ENCODE measurements at regions not wholly inside any gene's neighbourhood (a gene's known extent, or its start where the extent isn't known, plus 50 kb on each side); places are given as distances from the start of the nearest gene placed in this dataset.
A peak's percentile ranks its signal among the peaks of the same experiment; 100 is the strongest.

DNA sequence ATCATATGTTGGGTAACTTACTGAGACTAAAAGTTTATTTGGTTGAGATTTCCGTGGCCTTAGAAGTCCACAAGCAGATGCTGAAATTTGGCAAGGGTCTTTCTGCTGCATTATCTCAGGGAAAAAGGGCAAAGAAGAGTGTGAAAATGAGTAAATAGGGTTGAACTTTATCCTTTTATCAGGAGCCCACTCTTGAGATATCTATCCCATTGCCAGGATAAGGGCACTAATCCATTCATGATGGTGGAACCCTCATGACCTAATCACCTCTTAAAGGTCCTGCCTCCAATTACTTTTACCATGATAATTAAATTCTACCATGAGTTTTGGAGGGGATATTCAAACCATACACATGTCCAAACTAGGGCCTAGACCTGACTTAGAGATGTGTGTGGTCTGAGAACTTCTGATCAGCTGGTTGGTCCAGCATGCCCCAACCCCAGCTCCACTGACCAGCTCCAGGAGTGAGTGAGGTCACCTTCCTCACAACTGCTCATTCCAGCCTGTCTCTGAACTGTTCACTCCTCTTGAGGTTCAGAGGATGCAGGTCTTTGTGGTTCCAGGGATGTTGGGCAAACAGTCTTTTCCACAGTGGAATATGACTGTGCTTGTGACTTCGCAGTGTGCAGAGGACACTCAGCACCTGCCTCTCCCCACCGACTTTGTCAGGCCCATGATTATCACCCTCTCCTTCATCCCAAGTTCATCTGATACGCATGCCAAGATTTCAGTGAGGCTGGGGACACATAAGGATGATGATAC lies 130.1 kb upstream of the TOP3B start:
- no peak overlapping the region for H3K27ac ChIP-seq (ENCODE audit: low read depth, low read length, poor library complexity, severe bottlenecking)
- no peak overlapping the region for H3K4me2 ChIP-seq (ENCODE audit: low read length)
- H3K27me3 ChIP-seq (ENCODE audit: insufficient read depth, low read length), result no peaks in the 10 kb centered on the region
- 0 out of 2 replicates have a peak, but pooled peaks cover 4% of the 10 kb centered on the region for H3F3A ChIP-seq (ENCODE audit: insufficient read depth, low read length)
- TF ChIP-seq, protein P1, sequence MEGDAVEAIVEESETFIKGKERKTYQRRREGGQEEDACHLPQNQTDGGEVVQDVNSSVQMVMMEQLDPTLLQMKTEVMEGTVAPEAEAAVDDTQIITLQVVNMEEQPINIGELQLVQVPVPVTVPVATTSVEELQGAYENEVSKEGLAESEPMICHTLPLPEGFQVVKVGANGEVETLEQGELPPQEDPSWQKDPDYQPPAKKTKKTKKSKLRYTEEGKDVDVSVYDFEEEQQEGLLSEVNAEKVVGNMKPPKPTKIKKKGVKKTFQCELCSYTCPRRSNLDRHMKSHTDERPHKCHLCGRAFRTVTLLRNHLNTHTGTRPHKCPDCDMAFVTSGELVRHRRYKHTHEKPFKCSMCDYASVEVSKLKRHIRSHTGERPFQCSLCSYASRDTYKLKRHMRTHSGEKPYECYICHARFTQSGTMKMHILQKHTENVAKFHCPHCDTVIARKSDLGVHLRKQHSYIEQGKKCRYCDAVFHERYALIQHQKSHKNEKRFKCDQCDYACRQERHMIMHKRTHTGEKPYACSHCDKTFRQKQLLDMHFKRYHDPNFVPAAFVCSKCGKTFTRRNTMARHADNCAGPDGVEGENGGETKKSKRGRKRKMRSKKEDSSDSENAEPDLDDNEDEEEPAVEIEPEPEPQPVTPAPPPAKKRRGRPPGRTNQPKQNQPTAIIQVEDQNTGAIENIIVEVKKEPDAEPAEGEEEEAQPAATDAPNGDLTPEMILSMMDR (IDR thresholded peaks at IDR 0.05; ENCODE audit: low read length), result no peak
- TF ChIP-seq EZH2 (IDR thresholded peaks at IDR 0.05; ENCODE audit: borderline replicate concordance, low read length), result no peak
- no peaks in the 10 kb centered on the region for H3K9me3 ChIP-seq (ENCODE audit: low read length)
- peaks cover 22% of the 10 kb centered on the region for H3K4me1 ChIP-seq (ENCODE audit: insufficient read depth, low read length, severe bottlenecking)
- H2AFZ ChIP-seq (ENCODE audit: low read length), result no peak overlapping the region
- H4K20me1 ChIP-seq (ENCODE audit: insufficient read depth, low read length), result no peaks in the 10 kb centered on the region
- no peaks in the 10 kb centered on the region for H3K36me3 ChIP-seq (ENCODE audit: insufficient read depth, low read length)
- H3K9me2 ChIP-seq (ENCODE audit: low read depth, low read length), result no peaks in the 10 kb centered on the region
- H3K9ac ChIP-seq (ENCODE audit: low read length), result no peak overlapping the region
- no peaks in the 10 kb centered on the region for H3K79me2 ChIP-seq (ENCODE audit: insufficient read depth, low read length)
- H3K4me3 ChIP-seq (ENCODE audit: low read depth, low read length, poor library complexity, severe bottlenecking), result no peak overlapping the region

DNA sequence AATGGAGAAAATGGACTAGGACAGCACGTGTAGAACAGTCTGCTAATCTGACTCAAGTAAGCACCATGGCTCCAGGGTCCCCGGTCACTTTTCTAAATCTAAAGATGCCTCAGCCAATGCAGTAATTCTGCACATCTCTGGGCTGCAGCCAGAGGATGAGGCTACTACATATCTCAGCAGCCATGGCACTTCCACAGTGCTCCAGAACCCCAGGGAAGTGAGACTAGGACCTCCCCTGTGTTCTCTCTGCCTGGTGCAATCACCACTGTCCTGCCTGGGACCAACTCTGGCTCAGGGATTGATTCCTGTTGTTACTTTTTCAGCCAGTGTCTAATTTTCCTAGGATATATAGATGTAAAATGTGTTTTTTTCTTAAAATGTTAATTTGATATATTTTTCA lies 129.4 kb upstream of the TOP3B start:
- TF ChIP-seq, protein P1 (IDR thresholded peaks at IDR 0.05; ENCODE audit: low read length), result no peak
- TF ChIP-seq EZH2 (IDR thresholded peaks at IDR 0.05; ENCODE audit: borderline replicate concordance, low read length), result no peak
- Histone ChIP-seq H3K9me2 (ENCODE audit: low read depth, low read length) (no peaks in the 10 kb centered on the region), H3F3A (ENCODE audit: insufficient read depth, low read length) (0 out of 2 replicates have a peak, but pooled peaks cover 4% of the 10 kb centered on the region), H3K4me1 (ENCODE audit: insufficient read depth, low read length, severe bottlenecking) (peaks cover 22% of the 10 kb centered on the region), H3K27me3 (ENCODE audit: insufficient read depth, low read length) (no peaks in the 10 kb centered on the region), H3K27ac (ENCODE audit: low read depth, low read length, poor library complexity, severe bottlenecking) (peak overlapping the region; percentile 45), H2AFZ (ENCODE audit: low read length) (no peak overlapping the region), H4K20me1 (ENCODE audit: insufficient read depth, low read length) (no peaks in the 10 kb centered on the region), H3K9me3 (ENCODE audit: low read length) (no peaks in the 10 kb centered on the region), H3K36me3 (ENCODE audit: insufficient read depth, low read length) (no peaks in the 10 kb centered on the region), H3K9ac (ENCODE audit: low read length) (no peak overlapping the region), H3K4me2 (ENCODE audit: low read length) (no peak overlapping the region), H3K79me2 (ENCODE audit: insufficient read depth, low read length) (no peaks in the 10 kb centered on the region), H3K4me3 (ENCODE audit: low read depth, low read length, poor library complexity, severe bottlenecking) (no peak overlapping the region)

DNA sequence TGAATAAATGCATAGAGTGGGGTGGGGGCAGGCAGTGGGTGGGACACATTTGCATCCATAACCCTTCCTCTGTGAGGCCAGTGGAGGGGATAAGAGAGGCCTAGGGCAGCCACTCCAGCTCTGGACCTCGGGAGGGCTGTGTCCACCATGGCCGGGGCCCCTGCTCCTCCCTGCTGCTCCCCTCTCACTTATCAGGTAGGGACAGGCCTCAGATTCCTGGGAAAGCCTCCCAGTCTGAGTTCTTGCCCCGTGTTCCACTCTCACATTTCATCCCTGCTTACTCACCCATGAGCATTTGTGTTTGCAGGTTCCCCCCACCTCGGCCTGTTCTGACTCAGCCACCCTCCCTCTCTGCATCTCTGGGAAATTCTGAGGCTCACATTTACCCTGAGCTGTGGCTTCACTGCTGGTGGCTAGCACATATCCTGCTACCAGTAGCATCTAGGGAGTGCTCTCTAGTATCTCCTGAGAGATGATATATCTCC lies 128.7 kb upstream of the TOP3B start:
- no peaks in the 10 kb centered on the region for H3K79me2 ChIP-seq (ENCODE audit: insufficient read depth, low read length)
- 0 out of 2 replicates have a peak, but pooled peaks cover 4% of the 10 kb centered on the region for H3F3A ChIP-seq (ENCODE audit: insufficient read depth, low read length)
- no peaks in the 10 kb centered on the region for H3K9me2 ChIP-seq (ENCODE audit: low read depth, low read length)
- no peaks in the 10 kb centered on the region for H3K36me3 ChIP-seq (ENCODE audit: insufficient read depth, low read length)
- peak overlapping the region; percentile 45 for H3K27ac ChIP-seq (ENCODE audit: low read depth, low read length, poor library complexity, severe bottlenecking)
- H3K4me2 ChIP-seq (ENCODE audit: low read length), result no peak overlapping the region; the same call in 1 of the 2 replicates
- no peaks in the 10 kb centered on the region for H3K27me3 ChIP-seq (ENCODE audit: insufficient read depth, low read length)
- H3K4me3 ChIP-seq (ENCODE audit: low read depth, low read length, poor library complexity, severe bottlenecking), result no peak overlapping the region
- H3K9me3 ChIP-seq (ENCODE audit: low read length), result no peaks in the 10 kb centered on the region
- no peak for TF ChIP-seq EZH2 (IDR thresholded peaks at IDR 0.05; ENCODE audit: borderline replicate concordance, low read length)
- H4K20me1 ChIP-seq (ENCODE audit: insufficient read depth, low read length), result no peaks in the 10 kb centered on the region
- H2AFZ ChIP-seq (ENCODE audit: low read length), result no peak overlapping the region
- H3K9ac ChIP-seq (ENCODE audit: low read length), result no peak overlapping the region; the same call in 1 of the 2 replicates
- H3K4me1 ChIP-seq (ENCODE audit: insufficient read depth, low read length, severe bottlenecking), result peaks cover 22% of the 10 kb centered on the region

All from OCI-LY1 (cell line).